Body of pancreas (tissue), 4 donors: ENCODE measurements at regions not wholly inside any gene's neighbourhood (a gene's known extent, or its start where the extent isn't known, plus 50 kb on each side); places are given as distances from the start of the nearest gene placed in this dataset.

ENCODE experiments used
- CTCF ChIP-seq, 7 experiments: fragments of 450-650 bp in 4 of 7; fragments of 200-600 bp in 3 of 7; sonication (generic) in 3 of 7; IDR thresholded peaks; one replicate each; pipeline ENCODE4 v1.5.1; 2016 to 2019; ENCODE audit warnings: antibody characterized with exemption in 7 of 7
- POLR2A ChIP-seq, 3 donors: fragments of 450-650 bp; IDR thresholded peaks; one replicate each; pipeline ENCODE4 v1.6.1; 2016; ENCODE audit warnings: antibody characterized with exemption in 3 of 3, mild to moderate bottlenecking in 2 of 3

- TF ChIP-seq CTCF (IDR thresholded peaks at IDR 0.05) (no peak), POLR2A (IDR thresholded peaks at IDR 0.05) (no peak)
These were observed 203.1 kb upstream of the NDST3 start for GRCh38 chr4:117831060-117831683.
